Dermis blood vessel endothelial cell (primary cell): ENCODE measurements at regions not wholly inside any gene's neighbourhood (a gene's known extent, or its start where the extent isn't known, plus 50 kb on each side); places are given as distances from the start of the nearest gene placed in this dataset.

Experiments
- DNase-seq: peaks from one replicate; pipeline ENCODE4 v3.0.0; 2010

DNA sequence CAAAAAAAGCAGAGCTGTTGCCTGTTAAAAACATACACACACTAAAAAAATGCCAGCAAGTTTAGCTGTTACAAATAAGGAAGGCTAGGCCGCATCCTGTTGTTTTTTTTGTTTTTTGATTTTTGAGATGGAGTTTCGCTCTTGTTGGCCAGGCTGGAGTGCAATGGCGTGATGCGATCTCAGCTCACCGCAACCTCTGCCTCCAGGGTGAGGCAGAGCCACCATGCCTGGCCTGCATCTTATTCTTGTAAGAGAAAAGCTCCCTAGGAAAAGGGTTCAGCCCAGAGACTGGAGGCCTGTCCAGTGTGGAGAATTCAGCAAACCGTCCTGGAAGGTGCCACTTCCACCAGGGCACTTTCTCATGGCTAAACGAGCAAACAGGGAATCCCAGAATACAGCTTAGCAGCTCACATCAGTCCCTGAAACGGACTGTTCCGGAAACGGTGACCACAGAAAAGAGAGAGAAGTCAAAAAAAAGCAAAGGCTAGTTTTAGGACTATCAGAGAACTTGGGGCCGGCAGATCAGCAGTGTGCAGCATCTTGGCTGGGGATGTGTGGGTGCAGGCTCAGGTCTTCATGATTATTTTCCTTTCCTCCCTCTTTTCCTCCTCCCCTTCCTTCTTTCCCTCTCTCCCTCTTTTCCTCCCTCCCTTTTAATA lies 283.6 kb downstream of the AJAP1 start:
- DNase-seq: no peak

DNA sequence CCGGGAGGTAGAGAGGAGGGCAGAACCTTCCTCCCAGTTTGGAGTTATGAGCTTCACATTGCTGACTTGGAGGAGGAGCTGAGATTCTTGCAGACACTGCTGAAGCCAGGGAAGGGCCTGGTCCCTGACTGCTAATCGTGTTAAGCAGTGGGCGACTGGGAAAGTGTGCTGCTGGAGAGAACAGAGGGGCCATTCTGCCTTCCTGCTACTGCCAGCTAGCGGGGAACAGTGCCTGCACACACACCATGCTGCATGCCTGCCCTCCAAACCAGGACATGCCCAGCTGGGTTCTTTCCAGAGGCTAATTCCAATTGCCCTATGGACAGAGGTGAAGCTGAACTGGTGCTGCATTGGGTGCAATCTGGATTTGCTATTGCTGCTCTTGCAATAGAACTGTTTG lies 281.4 kb downstream of the AJAP1 start:
- DNase-seq: no peak

DNA sequence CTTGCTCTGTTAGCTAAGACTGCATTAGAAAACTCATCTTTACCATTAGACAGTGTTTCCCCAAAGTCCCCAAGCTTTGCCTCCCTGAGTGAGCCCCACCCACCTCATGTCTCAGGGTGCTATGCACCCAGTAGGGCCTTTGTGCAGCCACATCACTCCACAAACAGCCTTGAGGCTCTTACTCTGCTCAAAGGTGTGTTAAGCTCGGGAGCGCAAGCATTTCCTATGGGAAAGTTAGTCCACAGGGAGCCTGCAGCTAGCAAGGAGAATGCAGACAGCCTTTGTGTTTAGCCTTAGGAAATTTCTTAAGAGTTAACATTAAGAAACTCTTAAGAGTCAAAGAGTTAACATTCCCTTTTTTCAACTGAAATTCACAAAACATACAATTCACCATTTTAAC lies 278.8 kb downstream of the AJAP1 start:
- DNase-seq: no peak

DNA sequence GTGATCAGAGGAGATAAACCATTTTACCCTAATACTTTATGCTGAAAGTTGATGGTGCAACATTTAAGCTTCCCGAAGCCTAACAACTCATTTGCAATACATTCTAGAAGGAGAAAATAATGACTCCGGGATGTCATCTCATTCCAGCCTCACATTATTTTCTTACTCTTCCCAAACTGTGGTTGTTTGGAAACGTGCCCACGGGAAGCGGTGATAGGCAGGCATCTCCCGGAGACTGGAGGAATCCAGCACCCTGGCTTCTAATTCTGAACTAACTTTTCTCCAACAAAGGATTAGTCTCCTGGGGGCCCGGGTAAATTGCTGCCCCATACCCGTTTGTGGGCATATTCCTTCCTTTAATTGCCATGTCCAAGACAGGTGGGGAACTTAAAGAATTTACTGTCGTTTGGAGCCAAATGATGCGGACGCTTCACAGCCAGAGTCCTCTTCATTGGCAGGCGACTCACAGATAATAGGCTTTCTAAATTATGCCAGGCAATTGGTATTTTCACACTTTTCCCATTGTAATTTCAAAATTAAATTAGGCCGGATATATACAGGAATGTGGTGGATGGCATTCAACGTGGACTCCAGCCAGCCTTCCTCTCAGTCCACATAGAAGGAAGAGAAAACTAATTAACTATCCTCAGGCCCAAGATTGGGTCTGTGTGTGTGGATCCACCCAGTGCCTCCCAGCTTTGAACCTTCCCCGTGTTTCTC lies 278.1 kb downstream of the AJAP1 start:
- no peak for DNase-seq

DNA sequence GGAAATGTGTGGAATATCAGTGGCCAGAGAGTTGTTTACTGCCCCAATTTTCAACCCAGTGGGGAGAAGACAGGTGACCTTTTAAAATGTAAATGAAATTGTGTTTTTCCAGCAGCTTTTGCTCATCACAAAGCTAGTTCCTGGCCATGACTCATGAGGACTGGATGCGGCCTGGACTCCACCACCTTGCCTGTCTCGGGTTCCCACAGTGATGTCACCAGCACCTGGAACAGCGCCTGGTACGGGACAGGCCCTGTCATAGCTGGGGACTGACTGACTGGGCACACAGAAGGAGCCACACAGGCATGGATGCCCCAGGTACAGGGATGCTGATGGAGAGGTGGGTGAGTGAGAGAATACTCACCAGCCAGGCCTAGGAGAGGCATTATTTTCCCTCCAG lies 277.1 kb downstream of the AJAP1 start:
- DNase-seq: no peak

DNA sequence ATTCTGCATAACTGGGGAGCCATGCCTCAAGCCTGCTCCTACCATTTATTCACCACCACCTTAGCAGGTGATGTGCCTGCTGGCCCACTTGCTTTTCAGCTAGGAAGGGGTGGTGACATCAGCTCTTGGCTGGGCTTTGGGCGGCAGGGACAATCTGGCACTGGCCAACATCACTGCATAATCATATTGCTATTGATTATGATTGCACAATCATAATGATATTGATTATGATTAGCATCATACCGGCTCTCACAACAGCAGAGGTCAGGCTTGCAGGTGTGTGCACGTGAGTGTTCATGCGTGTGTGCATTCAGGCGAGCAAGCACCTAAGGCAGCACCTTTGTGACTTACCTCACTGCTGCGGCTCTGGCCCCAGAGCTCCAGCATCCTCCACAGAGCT lies 273.8 kb downstream of the AJAP1 start:
- DNase-seq: no peak

DNA sequence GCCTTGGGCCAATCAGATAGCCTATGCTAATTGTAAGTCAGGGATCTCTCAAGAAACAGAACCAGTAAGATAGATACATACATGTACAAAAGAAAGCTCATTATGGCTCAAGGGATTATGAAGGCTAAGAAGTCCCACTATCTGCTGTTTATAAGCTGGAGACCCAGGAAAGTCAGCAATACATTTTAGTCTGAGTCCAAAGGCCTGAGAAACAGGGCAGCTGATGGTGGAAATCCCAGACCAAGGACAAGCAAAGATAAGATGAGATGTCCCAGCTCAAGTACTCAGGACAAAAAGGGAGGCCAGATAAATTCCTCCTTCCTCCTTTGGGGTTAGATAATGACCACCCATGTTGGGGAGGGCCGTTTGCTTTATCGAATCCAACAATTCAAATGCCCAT lies 269.9 kb downstream of the AJAP1 start:
- DNase-seq: no peak

DNA sequence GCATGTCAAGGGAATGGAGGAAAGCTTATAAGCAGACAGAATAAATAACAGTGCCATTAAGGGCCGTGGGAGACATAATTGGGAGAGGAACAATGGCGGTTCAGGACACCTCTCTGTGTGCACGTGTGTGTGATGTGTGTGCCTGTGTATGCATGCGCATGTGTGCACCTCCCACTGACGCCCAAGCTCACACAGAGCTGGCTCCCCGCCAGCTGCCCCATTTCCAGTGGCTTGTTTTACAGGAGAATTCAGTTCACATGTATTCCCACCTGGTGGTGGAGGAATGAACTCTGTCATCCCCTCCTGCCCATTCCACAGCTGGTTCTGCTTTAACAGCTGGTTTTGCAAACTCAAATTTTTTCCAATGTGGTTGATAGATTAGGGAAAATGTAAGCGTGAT lies 262.2 kb downstream of the AJAP1 start:
- DNase-seq: no peak

DNA sequence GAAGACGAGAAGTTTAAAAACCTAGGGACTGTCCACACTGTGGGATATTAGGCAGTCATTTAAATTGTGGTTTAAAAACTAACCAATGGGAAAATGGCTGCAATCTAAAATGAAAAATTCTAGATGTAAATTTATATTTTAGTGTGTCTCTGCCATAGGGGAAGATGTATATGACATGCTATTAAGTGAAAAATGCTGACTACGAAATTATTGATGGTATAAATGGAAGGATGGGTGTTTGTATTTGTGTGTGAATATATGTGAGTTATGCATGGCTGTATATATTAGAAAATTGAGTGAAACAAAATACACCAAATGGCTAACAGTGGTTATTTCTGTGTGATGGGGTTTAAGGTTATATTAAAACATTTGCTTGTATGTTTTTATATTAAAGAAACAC lies 260.7 kb downstream of the AJAP1 start:
- DNase-seq: no peak

DNA sequence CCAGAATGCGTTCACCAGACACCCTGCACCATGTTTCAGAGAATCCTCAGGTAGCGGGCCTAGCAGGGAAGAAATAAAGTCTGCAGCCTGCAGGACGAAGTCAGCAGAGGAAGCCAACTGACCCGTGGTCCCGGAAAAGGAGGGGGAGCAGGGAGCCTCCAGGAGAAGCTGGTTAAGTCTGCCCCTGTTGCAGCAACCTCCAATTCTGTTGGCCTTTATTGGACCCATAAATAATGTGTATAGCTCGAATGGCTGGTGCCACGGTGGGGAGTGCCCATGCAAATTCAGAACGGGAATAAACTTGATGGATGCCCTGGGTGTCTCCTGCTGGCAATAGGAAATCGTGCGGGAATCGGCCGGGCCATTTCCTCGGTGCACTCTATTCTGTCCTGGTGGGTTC lies 254.1 kb downstream of the AJAP1 start:
- no peak for DNase-seq

DNA sequence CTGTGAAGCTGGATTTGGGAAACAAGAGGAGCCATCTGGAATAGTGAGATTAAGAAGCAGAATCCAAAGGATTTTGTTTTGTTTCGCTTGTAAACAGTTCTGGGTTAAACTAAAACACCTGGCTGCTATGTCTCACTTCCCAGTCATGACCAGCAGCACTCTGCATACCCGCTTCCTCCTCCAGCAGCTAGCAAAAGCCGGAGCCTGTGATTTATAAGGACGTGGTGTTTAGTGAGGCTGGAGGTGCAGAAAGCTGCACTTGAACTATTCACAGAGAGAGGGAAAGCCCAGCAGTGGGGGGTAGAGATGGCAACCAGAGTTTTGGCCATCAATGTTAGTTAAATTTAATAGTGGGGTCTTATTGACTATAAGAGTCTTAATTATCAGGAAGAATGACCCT lies 240.2 kb downstream of the AJAP1 start:
- no peak for DNase-seq

DNA sequence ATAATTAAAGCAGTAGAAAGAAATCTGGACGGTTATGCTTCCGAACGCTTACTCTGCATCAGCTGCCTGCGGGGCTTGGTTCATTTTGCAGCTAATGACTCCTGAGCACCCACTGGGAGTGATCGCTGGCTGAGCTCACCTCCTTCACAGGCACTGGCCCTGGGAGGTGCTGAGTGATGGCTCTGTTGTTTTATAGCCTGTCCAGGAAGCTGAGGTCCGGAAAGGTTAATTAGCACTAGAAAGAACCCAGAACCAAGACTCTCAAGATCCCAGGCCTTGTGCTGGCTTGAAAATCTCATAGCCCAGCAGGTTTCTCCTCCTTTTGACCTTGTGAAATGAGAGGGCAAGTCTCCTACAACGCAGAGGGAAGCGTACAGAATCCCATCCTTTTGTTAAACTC lies 226.2 kb downstream of the AJAP1 start:
- no peak for DNase-seq

DNA sequence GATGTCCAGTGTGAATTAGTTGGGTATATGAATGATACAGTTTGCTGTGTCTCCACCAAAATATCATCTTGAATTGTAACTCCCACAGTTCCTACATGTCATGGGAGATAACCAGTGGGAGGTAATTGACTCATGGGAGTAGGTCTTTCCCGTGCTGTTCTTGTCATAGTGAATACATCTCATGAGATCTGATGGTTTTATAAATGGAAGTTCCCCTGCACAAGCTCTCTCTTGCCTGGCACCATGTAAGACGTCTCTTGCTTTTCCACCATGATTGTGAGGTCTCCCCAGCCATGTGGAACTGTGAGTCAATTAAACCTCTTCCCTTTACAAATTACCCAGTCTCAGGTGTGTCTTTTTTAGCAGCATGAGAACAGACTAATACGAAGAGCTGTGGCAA lies 223.0 kb downstream of the AJAP1 start:
- DNase-seq: no peak

DNA sequence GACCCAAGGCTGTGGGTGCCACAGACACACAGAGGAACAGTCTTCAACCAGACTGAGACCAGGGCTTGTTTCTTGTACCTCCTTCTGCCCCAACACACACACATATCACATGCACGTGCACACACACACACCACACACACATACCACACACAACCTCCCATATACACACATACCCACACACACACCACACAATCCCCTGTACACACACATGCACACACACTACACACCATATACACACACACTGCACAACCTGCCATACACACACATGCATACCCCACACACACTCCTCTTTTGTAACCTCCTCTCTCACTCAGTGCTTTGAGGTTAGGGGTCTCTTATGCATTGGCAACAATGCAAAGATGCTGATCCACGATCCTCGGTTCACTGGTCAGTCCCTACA lies 217.0 kb downstream of the AJAP1 start:
- DNase-seq: no peak

DNA sequence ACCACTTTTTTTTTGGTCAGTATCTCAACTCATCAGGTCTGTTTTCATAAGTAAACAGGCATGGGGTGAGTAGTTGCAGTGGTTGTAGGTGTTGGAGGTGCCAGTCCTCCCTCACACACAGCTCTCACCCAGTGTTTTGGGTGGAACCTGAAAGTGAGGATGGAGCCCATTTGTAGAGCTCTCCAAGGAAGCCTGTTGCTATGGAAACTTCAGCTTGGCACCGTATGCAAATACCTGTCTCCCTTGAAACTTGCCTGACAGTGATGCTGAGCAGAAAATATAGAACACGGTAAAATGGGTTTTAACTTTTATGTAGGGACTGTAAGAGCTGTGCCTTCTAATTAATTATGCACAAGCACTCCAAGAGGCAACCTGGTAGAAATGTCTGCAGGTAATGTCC lies 214.1 kb downstream of the AJAP1 start:
- DNase-seq: no peak

DNA sequence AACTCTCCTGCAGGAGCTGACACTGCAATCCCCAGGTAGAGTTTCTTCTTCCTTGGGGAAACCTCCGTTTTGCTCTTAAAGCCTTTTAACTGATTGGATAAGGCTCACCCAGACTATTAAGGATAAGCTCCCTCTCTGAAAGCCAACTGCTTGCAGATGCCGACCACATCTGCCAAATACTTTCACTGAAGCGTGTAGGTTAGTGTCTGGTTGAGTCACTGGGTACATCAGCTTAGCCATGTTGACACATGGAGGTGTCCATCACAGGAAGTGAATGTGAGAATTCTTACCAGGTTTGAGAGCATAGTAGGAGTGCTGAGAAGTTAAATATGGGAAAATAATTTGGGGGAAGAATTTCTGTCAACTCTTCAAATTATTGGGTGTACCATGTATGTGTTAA lies 202.0 kb downstream of the AJAP1 start:
- no peak for DNase-seq

DNA sequence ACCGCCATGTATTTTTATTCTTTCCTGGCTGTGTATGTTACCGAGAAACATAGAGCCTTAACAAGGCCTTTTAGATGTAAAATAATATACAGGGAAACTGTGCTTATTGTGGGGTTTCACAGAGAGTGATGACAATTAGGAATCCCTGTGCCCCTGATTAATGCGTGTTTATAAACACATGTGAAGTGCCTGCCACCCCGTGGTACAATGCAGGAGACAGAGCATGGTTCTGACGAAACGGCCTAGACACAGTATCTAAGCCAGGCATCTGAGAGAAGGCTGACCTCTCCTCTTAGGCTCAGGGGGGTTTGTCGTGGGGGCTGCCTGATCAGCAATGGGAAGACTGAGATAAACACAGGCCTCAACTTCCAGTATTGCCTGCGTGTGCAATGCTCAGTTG lies 200.0 kb downstream of the AJAP1 start:
- DNase-seq: no peak

DNA sequence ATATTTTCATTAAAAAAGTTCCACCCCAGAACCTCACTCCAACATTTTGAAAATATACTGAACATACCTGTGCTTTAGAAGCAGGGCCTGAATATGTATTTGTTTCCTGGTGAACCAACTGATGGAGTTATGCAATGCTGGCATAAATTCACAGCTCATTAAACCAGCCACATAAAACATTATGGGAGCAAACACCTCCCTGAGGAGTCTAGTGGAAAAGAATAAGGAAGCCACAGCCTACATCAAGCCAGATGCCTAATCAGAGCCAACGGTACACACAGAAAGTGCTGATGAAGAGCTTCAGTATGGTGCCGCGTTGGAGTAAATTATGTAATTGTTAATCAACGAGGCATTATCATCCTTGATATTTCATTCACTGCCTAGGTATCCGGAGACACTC lies 199.5 kb downstream of the AJAP1 start:
- DNase-seq: no peak

DNA sequence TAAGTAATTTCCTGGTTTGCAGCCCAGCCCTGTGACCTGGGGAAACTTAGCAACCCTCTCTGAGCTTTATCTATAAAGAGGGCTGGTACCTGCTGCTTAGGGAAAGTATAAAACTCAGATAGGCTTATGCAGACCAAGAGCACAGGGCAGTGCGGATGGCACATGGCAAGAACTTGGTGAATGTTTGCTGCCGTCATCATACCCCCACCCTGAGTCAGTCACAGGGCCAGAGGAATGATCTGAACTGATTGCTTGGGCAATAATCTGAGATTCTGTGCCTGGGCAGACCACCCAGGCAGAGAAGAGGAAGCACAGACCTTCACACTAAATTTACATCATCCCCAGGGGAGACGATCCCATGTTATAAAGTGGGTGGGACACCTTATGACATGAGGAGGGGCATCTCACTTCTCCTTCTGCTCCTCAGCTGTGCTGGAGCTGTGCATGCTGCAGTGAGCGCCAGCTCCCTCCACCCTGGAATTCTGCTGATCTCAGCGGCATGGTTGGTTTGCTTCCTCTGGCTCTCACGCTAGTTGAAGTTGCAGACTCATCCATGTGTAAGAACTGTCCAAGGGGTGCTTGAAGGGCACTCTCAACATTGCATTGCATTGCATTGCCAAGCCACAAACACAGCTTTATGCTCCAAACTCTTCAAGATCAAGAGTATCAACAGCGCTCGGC lies 197.1 kb downstream of the AJAP1 start:
- no peak for DNase-seq

DNA sequence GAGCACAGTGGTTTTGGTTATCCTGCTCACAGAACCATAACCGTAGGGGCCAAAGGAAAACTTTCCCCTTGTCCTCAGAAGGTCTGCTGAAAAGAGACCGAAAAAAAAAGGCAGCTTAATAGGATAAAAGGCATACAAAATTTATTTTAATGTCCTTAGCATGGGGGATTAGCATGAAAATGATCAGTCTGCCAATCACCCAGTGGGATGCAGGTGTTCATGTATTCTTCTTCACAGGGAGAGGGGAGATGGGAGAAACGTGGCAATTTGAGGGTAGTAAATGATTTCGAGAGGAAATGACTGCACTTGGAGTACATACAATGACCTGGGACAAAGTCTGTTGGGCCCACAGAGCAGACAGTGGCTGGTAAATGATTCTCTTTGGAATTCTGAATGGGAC lies 194.0 kb downstream of the AJAP1 start:
- no peak for DNase-seq

DNA sequence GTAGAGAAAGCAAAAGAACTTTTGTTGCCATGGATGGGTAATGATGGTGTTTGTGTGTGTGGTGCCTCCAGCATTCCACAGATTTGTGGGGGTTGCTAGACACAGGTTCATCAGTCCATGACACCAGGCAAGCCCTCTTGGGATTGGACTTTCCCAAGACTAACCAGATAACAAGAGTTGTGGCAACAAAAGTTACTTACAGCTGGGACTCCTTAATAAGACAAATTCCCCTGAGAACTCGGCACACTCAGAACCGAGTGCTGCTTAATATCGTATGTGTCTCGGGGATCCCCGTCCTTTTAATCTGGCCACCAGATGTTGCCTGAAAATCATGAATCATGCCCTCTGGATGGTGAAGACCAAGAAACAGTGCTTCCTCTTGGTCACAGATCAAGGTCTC lies 193.3 kb downstream of the AJAP1 start:
- DNase-seq: no peak
